ENCODE measurements at regions not wholly inside any gene's neighbourhood (a gene's known extent, or its start where the extent isn't known, plus 50 kb on each side); places are given as distances from the start of the nearest gene placed in this dataset.

DNA sequence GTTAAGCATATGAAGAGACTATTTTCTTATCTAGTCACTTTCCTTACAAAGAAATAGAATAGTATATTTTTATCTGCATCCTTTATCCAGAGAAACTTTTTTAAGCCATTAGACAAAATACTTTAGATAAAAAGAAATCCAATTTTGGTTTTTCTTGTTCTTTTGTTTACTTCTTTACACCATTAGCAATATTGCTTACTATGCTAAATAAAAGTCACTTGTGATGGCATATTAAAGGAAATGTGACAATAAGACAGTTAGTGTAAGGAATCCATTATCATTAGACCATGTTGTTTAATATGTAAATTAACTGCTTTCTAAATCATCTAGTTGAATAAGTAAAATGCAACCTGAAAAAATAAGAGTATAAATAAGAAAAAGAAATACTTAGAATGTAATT is 2582.7 kb downstream of the ARAP2 start:
- Histone ChIP-seq H3K4me3 (ENCODE audit: extremely low read depth in 1 of 4, insufficient read depth in 2 of 4, low read depth in 3 of 4, low read length in 4 of 4) (no peak overlapping the region), H3K14ac (ENCODE audit: insufficient read length) (no peak overlapping the region), H3K23ac (ENCODE audit: insufficient read length) (no peak overlapping the region), H3K9me3 (ENCODE audit: insufficient read depth in 2 of 2, low read depth in 1 of 2, low read length in 1 of 2) (peaks cover 0 to 6% of the 10 kb centered on the region in 2 experiments; a peak in 2 of 4 replicates), H3K36me3 (ENCODE audit: control insufficient read depth in 2 of 4, insufficient read depth in 4 of 4, low read length in 3 of 4) (no peaks in the 10 kb centered on the region), H3K23me2 (ENCODE audit: low read depth, low read length) (no peaks in the 10 kb centered on the region), H2BK5ac (ENCODE audit: low read depth, low read length) (no peak overlapping the region), H4K8ac (ENCODE audit: extremely low read depth, insufficient read depth, low read length) (no peak overlapping the region), H3K4ac (replicated peaks; ENCODE audit: insufficient read length, low read depth, low read length) (no peak overlapping the region), H3K79me1 (ENCODE audit: low read depth, low read length) (no peaks in the 10 kb centered on the region), H2BK20ac (ENCODE audit: low read length) (no peak overlapping the region), H4K5ac (ENCODE audit: insufficient read length, low read depth, low read length) (no peak overlapping the region), H3K56ac (replicated peaks; ENCODE audit: insufficient read length, low read depth, low read length) (no peak overlapping the region), H2BK120ac (replicated peaks; ENCODE audit: low read depth, low read length) (no peak overlapping the region), H2AFZ (ENCODE audit: low read length) (no peak overlapping the region), H3K27ac (ENCODE audit: low read depth, low read length) (no peak overlapping the region), H4K20me1 (replicated peaks in 1 of 2; ENCODE audit: control insufficient read depth in 1 of 2, insufficient read depth in 2 of 2, low read length in 2 of 2) (no peaks in the 10 kb centered on the region), H3K9ac (replicated peaks in 1 of 4; ENCODE audit: extremely low read depth in 1 of 4, low read depth in 3 of 4, low read length in 3 of 4) (no peak overlapping the region), H2BK12ac (ENCODE audit: low read depth, low read length) (no peak overlapping the region), H2AK5ac (ENCODE audit: low read depth, low read length) (no peak overlapping the region), H3K18ac (ENCODE audit: extremely low read depth, low read length) (no peak overlapping the region), H4K91ac (replicated peaks; ENCODE audit: insufficient read length, low read length) (no peak overlapping the region), H2BK15ac (ENCODE audit: low read length) (no peak overlapping the region), H3K4me1 (replicated peaks in 1 of 4; ENCODE audit: control insufficient read depth in 3 of 4, insufficient read depth in 4 of 4, low read length in 3 of 4) (no peaks in the 10 kb centered on the region), H3K27me3 (replicated peaks in 1 of 4; ENCODE audit: control insufficient read depth in 3 of 4, extremely low read depth in 1 of 4, insufficient read depth in 3 of 4, low read length in 3 of 4) (no peaks in the 10 kb centered on the region), H3K4me2 (ENCODE audit: insufficient read depth in 1 of 2, low read depth in 2 of 2, low read length in 2 of 2) (no peak overlapping the region), H3K79me2 (ENCODE audit: control insufficient read depth in 1 of 2, insufficient read depth in 2 of 2, low read length in 2 of 2) (no peaks in the 10 kb centered on the region)
- ChIA-PET POLR2A (ENCODE audit: partially characterized antibody) (no interaction called here), CTCF (ENCODE audit: partially characterized antibody) (interaction anchor here (1.6 kb wide), 1 partner anchor 12 kb away, joined by 6 read pairs; no protein-coding TSS in a partner anchor)
- no peak for TF ChIP-seq KDM5A (IDR thresholded peaks at IDR 0.05; ENCODE audit: low read length)
- no peak for TF ChIP-seq RNF2 (IDR thresholded peaks at IDR 0.05; ENCODE audit: borderline replicate concordance, low read depth, low read length, missing control alignments, poor library complexity, severe bottlenecking)
- no peak for TF ChIP-seq RBBP5 (IDR thresholded peaks at IDR 0.05; ENCODE audit: borderline replicate concordance, low read depth, low read length)
- TF ChIP-seq CHD2 (IDR thresholded peaks at IDR 0.05; ENCODE audit: low read length) = no peak
- no peak for TF ChIP-seq SIN3A (conservative IDR thresholded peaks at IDR 0.05 in 1 of 2, IDR thresholded peaks at IDR 0.05 in 1 of 2; ENCODE audit: low read depth in 1 of 2, low read length in 2 of 2)
- no peak for TF ChIP-seq SP1 (IDR thresholded peaks at IDR 0.05; ENCODE audit: low read depth, low read length)
- no peak for TF ChIP-seq SIX5 (IDR thresholded peaks at IDR 0.05; ENCODE audit: low read depth, low read length)
- no peak for TF ChIP-seq FOSL1 (IDR thresholded peaks at IDR 0.05; ENCODE audit: insufficient read depth, low read depth, low read length)
- TF ChIP-seq EZH2 (IDR thresholded peaks at IDR 0.05; ENCODE audit: low read depth, low read length, severe bottlenecking) = no peak
- no peak for TF ChIP-seq CBX8 (IDR thresholded peaks at IDR 0.05; ENCODE audit: borderline replicate concordance, low read depth, low read length)
- TF ChIP-seq BRCA1 (IDR thresholded peaks at IDR 0.05; ENCODE audit: low read depth, low read length) = no peak
- no peak for TF ChIP-seq HDAC2 (IDR thresholded peaks at IDR 0.05; ENCODE audit: borderline replicate concordance in 1 of 2, low read depth in 2 of 2, low read length in 2 of 2)
- TF ChIP-seq NRF1 (IDR thresholded peaks at IDR 0.05; ENCODE audit: low read depth, low read length) = no peak
- no peak for DNase-seq (ENCODE audit: low read depth in 1 of 2, low spot score in 2 of 2)
- FAIRE-seq = no peak
